HG02973 (cell line): ENCODE measurements at regions not wholly inside any gene's neighbourhood (a gene's known extent, or its start where the extent isn't known, plus 50 kb on each side); places are given as distances from the start of the nearest gene placed in this dataset.

Experiments
- ATAC-seq: cut with Tn5 transposase; IDR thresholded peaks from one replicate; pipeline ENCODE4 v1.9.1; 2021; ENCODE audit warnings: moderate library complexity; ENCODE audit not compliant: unreplicated experiment

DNA sequence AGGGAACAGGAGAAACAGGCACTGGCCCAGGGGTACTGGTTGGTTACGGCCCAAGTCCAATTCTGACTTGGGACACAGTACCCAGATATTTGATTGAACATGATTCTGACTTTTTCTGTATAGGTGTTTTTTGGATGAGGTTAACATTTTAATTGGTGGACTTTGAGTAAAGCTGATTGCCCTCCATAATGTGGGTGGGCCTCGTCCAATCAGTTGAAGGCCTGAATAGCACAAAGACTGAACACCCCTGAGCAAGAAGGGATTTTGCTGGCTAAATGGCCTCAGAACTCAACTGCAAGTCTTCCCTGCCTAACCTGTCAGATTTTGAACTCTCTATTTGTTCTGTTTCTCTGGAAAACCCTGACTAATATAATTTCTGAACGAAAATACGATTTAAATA is 222.6 kb downstream of the TEX36 start:
- ATAC-seq, result no peak

- ATAC-seq, result no peak
Measured at GRCh38 chr10:125457406-125457805, 225.6 kb downstream of the TEX36 start.

DNA sequence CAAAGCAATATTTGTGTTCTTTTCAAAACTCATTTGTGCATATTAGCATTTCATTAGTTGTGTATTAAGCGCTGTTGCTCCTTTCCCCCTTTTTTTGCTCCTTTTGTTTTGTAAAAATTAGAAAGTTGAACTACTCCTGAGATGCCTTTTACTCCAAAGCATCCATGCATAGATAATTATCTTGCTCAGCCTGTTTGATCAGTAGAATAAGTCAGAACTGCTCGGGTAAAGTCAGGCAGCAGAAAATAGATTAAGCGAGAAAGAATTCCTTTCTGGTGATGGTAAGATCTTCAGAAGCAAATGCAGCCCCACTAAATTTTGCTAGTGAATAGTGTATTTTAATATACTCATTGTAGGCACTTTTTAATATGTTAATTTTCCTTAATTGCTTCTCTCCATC is 227.1 kb downstream of the TEX36 start:
- no peak for ATAC-seq

DNA sequence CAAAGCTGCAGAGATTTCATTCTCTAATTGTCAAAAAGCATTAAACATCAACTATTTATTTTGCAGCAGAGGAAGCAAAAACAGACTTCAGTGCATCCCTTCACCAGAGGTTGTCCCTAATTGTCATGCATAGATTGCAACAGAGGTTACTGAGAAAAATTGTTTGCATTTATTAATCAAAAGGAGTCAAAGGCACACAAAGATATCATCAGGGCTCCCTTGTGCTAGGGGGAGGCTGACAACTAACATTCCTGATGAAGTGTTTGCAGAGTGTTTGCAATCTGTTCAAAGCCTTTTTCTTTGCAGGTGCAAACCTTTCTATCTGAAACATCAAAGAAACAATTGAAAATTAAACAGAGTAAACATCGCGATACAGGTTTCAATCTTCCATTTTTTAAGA is 227.5 kb downstream of the TEX36 start:
- no peak for ATAC-seq

- no peak for ATAC-seq
Measured at GRCh38 chr10:125451319-125451718, 231.6 kb downstream of the TEX36 start.

GRCh38 chr10:125450218-125450617 is 232.7 kb downstream of the TEX36 start:
- ATAC-seq, result no peak

DNA sequence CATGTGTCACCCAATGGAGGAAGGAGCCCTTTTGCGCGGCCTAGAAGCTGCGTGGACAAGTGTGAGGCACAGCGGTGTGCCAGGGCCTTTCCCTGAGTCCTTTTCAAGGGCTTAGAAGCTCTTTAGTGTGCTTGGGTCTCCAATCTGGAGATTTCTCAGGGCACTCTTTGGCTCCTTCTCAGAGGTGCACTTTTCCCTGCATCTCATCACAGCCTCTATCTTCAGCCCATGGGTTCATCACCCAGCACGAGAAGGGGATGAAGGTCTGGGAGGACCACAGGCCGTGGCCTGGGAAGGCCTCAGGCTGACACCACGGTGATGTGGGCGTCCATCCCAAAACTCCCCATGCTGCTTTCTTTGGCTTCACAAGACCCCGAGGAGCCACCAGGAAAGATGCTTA is 233.4 kb downstream of the TEX36 start:
- no peak for ATAC-seq

GRCh38 chr10:125448596-125448995 is 234.4 kb downstream of the TEX36 start:
- ATAC-seq, result no peak

GRCh38 chr10:125444790-125445189 is 238.2 kb downstream of the TEX36 start:
- ATAC-seq, result no peak

DNA sequence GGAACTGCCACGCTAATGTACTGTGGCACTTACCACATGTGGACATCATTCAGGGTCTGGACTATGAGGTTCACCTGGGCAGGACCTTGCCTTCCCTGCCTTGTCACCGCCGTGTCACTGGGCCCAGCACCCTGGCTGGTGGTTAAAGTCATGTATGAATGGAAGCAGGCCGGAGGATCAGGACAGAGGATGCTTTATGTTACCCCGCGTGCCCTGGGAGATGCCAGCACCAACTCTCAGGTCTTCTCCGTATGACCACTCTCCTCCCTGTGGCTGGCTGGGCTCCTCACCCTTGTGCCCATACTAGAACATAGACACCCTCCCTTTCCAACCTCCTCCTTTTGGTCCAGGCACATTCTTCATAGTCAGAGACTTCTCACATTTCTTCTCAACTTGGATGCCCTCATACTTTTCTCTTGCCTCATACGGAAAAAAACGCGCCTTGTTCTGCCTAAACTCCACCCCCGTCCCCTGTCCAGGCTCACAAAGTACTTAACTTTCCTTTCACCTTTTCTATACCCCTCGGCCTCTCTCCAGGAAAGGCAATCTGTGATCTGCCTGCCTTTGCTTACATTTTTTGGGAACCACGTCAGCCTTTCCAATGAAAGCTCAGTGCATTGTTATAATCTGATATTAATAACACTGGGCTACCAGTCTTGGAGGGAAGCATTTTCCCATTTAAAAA is 240.0 kb downstream of the TEX36 start:
- ATAC-seq, result no peak

- no peak for ATAC-seq
Measured at GRCh38 chr10:125441151-125441550, 241.8 kb downstream of the TEX36 start.

GRCh38 chr10:125431149-125431548 is 251.8 kb downstream of the TEX36 start:
- ATAC-seq, result no peak

DNA sequence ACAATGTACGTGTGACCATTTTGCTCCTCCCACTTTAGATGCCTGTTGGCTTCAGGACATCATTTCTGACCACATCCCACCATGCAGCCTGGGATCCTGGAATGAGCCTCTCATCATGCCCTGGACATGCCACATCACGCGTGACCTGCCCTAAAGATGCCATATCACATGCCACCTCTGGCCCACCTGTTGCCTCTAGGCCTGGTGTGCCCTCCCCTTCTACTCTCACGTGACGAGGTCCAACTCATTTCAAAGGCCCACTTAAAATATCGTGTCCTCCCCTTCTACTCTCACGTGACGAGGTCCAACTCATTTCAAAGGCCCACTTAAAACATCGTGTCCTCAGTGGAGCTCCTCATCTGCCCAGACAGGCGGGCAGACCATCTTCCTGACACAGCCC is 254.9 kb downstream of the TEX36 start:
- no peak for ATAC-seq

- no peak for ATAC-seq
Measured at GRCh38 chr10:125424191-125424847, 258.6 kb downstream of the TEX36 start.

GRCh38 chr10:125423569-125423968 is 259.4 kb downstream of the TEX36 start:
- ATAC-seq, result no peak

GRCh38 chr10:125419831-125420230 is 259.5 kb upstream of the CTBP2 start:
- no peak for ATAC-seq

- no peak for ATAC-seq
Measured at GRCh38 chr10:125419146-125419545, 258.8 kb upstream of the CTBP2 start.

DNA sequence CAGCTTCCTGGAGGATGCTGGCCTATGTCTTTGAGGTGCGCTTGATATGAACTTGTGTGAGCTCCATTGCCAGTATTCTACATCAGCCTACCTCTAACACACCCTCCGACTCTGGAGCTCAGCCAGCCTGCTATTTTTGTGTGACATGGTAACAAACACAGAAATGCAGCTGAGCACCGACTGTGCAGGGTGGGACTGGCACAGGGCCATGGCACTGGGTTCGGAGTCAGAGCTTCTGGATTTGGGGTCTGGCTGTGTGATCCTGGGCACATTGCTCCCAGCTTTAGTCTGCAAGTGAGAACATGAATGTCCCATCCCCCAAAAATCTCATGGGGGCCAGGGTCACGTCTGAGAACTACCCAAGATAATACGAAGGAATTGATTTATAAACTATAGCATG is 257.2 kb upstream of the CTBP2 start:
- no peak for ATAC-seq

GRCh38 chr10:125415964-125416363 is 255.6 kb upstream of the CTBP2 start:
- ATAC-seq, result no peak

DNA sequence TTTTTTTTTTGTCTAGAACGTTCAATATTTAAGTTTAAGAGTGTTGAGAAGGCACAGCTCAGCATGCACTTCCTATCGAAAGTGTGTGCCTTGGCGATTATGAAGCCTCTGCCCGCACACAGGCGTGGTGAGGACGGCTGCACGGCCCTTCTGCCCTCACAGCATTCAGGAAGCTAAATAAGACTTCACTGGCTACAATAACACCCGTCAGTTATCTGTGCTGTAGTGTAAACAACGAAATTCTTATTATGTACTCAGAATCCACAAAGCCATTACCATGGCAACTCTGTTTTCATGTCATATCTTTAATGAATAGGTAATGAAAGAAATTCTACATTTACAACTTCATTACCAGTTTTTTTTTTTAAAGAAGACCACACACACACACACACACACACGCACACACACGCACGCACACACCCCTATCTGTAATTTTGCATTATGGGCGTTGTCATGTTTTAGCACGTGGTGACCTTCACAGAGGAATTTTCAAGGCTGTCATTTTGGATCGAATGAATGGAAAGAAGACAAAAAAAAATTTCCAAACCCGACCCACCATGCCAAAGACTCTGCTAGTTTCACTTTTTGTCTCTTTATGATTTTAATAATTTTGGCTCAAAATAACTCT is 254.8 kb upstream of the CTBP2 start:
- no peak for ATAC-seq

DNA sequence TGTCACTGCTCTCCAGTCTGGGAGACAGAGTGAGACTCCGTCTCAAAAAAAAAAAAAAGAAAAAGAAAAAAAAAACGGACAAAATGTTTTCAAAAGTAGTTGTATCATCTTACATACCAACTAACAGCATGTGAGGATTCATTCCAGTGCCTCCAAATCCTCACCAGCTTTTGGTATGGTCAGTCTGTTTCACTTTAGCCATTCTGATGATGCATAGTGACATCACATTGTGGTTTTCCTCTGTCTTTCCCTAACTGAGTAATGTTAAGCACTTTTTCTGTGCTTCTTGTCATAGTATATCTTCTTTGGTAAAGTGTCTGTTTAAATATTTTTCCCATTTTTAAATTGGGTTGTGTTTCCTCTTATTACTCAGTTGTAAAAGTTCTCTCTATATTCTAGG is 251.4 kb upstream of the CTBP2 start:
- ATAC-seq, result no peak

DNA sequence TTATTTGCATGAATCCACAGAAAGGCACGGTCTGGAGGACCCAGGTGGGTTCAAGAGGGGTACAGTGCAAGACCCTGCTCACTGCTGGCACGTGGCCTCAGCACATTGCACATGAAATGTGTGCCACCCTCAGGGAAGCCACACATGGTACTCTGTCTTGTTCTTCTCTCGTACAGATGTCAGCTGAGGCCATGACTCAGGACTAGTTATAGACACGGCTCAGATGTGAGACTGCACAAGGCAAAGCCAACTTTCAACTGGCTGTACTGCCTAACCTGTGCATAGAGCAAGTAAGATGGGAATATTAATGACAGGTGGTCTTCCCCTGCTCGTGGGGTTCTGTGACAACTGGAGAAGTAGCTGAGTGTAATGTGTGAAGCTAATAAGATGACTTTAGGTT is 249.4 kb upstream of the CTBP2 start:
- ATAC-seq, result no peak
